Mesendoderm (in vitro differentiated cells): ENCODE measurements at regions not wholly inside any gene's neighbourhood (a gene's known extent, or its start where the extent isn't known, plus 50 kb on each side); places are given as distances from the start of the nearest gene placed in this dataset.

Experiments used
- DNase-seq: peaks from one replicate; pipeline ENCODE4 v3.0.0; 2013
- H2AK5ac ChIP-seq: 2 replicates; pipeline ENCODE4 v1.6.1; 2013; ENCODE audit warnings: low read length, inconsistent platforms
- H2BK120ac ChIP-seq: 2 replicates; pipeline ENCODE4 v1.6.1; 2013; ENCODE audit warnings: low read depth, mild to moderate bottlenecking, low read length, moderate library complexity, mixed read lengths
- H2BK15ac ChIP-seq: replicated peaks from 2 replicates; pipeline ENCODE4 v1.6.1; 2013; ENCODE audit warnings: low read depth, mild to moderate bottlenecking, moderate library complexity
- H2BK5ac ChIP-seq: 2 replicates; pipeline ENCODE4 v1.6.1; 2013; ENCODE audit warnings: low read length, inconsistent platforms
- H3K18ac ChIP-seq: 2 replicates; pipeline ENCODE4 v1.6.1; 2013; ENCODE audit warnings: mild to moderate bottlenecking, low read length, mixed read lengths
- H3K23ac ChIP-seq: one replicate; pipeline ENCODE4 v1.6.1; 2013; ENCODE audit warnings: low read length
- H3K27ac ChIP-seq: 2 replicates; pipeline ENCODE4 v1.5.1; 2013; ENCODE audit warnings: low read depth, mild to moderate bottlenecking, inconsistent platforms, low read length, moderate library complexity
- H3K27me3 ChIP-seq: 2 replicates; pipeline ENCODE4 v1.6.1; 2013; ENCODE audit warnings: low read length, control low read depth, mild to moderate bottlenecking, inconsistent platforms; ENCODE audit not compliant: insufficient read depth, poor library complexity
- H3K36me3 ChIP-seq: 2 replicates; pipeline ENCODE4 v1.6.1; 2013; ENCODE audit warnings: low read length, inconsistent platforms; ENCODE audit not compliant: control insufficient read depth, insufficient read depth
- H3K4ac ChIP-seq: one replicate; pipeline ENCODE4 v1.6.1; 2013; ENCODE audit warnings: low read depth, mild to moderate bottlenecking, low read length, moderate library complexity
- H3K4me1 ChIP-seq: 2 replicates; pipeline ENCODE4 v1.6.1; 2013; ENCODE audit warnings: low read depth, low read length, inconsistent platforms; ENCODE audit not compliant: control insufficient read depth
- H3K4me2 ChIP-seq: 2 replicates; pipeline ENCODE4 v1.6.1; 2013; ENCODE audit warnings: low read length
- H3K4me3 ChIP-seq: 2 replicates; pipeline ENCODE4 v1.5.1; 2013; ENCODE audit warnings: mild to moderate bottlenecking, low read length
- H3K56ac ChIP-seq: one replicate; pipeline ENCODE4 v1.6.1; 2013; ENCODE audit warnings: low read length
- H3K79me1 ChIP-seq: 2 replicates; pipeline ENCODE4 v1.6.1; 2013; ENCODE audit warnings: low read length, inconsistent platforms
- H3K79me2 ChIP-seq: 2 replicates; pipeline ENCODE4 v1.6.1; 2013; ENCODE audit warnings: mild to moderate bottlenecking, low read length; ENCODE audit not compliant: control insufficient read depth, insufficient read depth
- H3K9ac ChIP-seq: 2 replicates; pipeline ENCODE4 v1.6.1; 2013; ENCODE audit warnings: low read length, inconsistent platforms
- H4K5ac ChIP-seq: one replicate; pipeline ENCODE4 v1.6.1; 2013; ENCODE audit warnings: low read length
- H4K8ac ChIP-seq: one replicate; pipeline ENCODE4 v1.6.1; 2013; ENCODE audit warnings: low read depth, mild to moderate bottlenecking, control low read depth, low read length, moderate library complexity
- WGBS: extraction: QIAGEN DNeasy Blood & Tissue Kit; methylation state at CpG from one replicate; pipeline ENCODE4 v1.1.7; 2013; ENCODE audit warnings: low lambda C conversion rate, missing lambda C conversion rate; ENCODE audit not compliant: insufficient coverage; ENCODE audit errors: extremely low coverage; 5-methylcytosine and 5-hydroxymethylcytosine counted together

- Histone ChIP-seq H3K4me3 (no peak overlapping the region), H4K8ac (no peak overlapping the region), H3K27me3 (no peaks in the 10 kb centered on the region), H3K4me1 (peaks cover 2% of the 10 kb centered on the region), H3K27ac (no peak overlapping the region), H3K4ac (no peak overlapping the region), H3K79me1 (no peaks in the 10 kb centered on the region), H2BK120ac (no peak overlapping the region), H3K9ac (no peak overlapping the region), H2AK5ac (no peak overlapping the region), H3K4me2 (no peak overlapping the region), H2BK15ac (no peak overlapping the region), H2BK5ac (no peak overlapping the region), H3K36me3 (no peaks in the 10 kb centered on the region), H4K5ac (no peak overlapping the region), H3K56ac (no peak overlapping the region), H3K18ac (no peak overlapping the region), H3K79me2 (no peaks in the 10 kb centered on the region), H3K23ac (no peak overlapping the region)
- WGBS = no CpG with 5 or more reads among the region's 25 CpGs
- no peak for DNase-seq
These were observed 113.6 kb downstream of the FAM53A start for GRCh38 chr4:1570291-1571164.

DNA sequence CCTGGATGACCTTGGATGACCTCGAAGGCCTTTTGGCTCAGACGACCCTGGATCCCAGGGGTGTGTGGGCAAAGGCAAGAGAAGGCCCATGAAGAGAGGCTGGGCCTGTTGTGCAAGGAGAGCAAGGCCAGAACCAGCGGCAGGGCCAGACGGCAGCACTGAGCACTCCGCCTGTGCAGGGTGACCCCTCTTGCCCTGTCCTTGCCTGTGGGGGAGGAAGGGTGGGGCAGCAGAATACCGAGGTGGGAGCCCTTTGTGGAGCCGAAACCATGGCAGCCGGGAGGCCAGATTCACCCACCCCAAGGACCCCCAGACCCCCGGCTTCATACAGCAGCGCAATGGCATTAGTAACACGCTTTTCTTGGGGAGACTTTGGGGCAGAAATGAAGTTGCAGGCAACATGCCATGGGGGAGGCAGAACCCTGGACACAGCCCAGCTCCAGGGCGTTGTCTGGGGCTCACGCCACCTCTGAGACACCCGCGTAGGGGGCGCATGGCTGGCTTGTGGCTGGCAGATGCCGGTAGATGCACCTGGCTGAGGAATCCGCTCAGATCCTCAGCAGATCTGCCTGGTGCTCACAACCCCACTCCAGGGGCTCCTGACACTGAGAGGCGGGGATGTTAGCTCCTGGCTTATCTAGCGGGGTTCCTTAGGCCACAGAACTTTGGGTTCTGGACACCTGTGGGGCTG, 114.5 kb downstream of the FAM53A start:
- Histone ChIP-seq H3K4ac (no peak overlapping the region), H3K27ac (no peak overlapping the region), H3K79me1 (no peaks in the 10 kb centered on the region), H3K56ac (no peak overlapping the region), H3K4me3 (no peak overlapping the region), H2BK15ac (no peak overlapping the region), H3K4me2 (no peak overlapping the region), H3K27me3 (no peaks in the 10 kb centered on the region), H4K8ac (no peak overlapping the region), H3K4me1 (peaks cover 2% of the 10 kb centered on the region), H2BK5ac (no peak overlapping the region), H3K9ac (no peak overlapping the region), H4K5ac (no peak overlapping the region), H2AK5ac (no peak overlapping the region), H2BK120ac (no peak overlapping the region), H3K18ac (no peak overlapping the region), H3K23ac (no peak overlapping the region), H3K36me3 (no peaks in the 10 kb centered on the region), H3K79me2 (no peaks in the 10 kb centered on the region)
- WGBS = no CpG with 5 or more reads among the region's 20 CpGs
- no peak for DNase-seq

- Histone ChIP-seq H3K36me3 (no peaks in the 10 kb centered on the region), H3K9ac (no peak overlapping the region), H3K27me3 (no peaks in the 10 kb centered on the region), H2BK15ac (no peak overlapping the region), H3K4me2 (no peak overlapping the region), H2BK120ac (no peak overlapping the region), H3K56ac (no peak overlapping the region), H2AK5ac (no peak overlapping the region), H2BK5ac (no peak overlapping the region), H4K8ac (no peak overlapping the region), H4K5ac (no peak overlapping the region), H3K4me3 (no peak overlapping the region), H3K4ac (no peak overlapping the region), H3K79me2 (no peaks in the 10 kb centered on the region), H3K27ac (no peak overlapping the region), H3K79me1 (no peaks in the 10 kb centered on the region), H3K18ac (no peak overlapping the region), H3K23ac (no peak overlapping the region), H3K4me1 (peaks cover 2% of the 10 kb centered on the region)
- no peak for DNase-seq
- no CpG with 5 or more reads among the region's 31 CpGs for WGBS
These were observed 115.2 kb downstream of the FAM53A start for GRCh38 chr4:1568855-1569460.

GRCh38 chr4:1567808-1568581, 116.1 kb downstream of the FAM53A start:
- H2BK15ac ChIP-seq = no peak overlapping the region
- no peak overlapping the region for H3K18ac ChIP-seq
- no peak overlapping the region for H3K56ac ChIP-seq
- no peaks in the 10 kb centered on the region for H3K79me2 ChIP-seq
- peaks cover 2% of the 10 kb centered on the region for H3K4me1 ChIP-seq
- no peak overlapping the region for H2AK5ac ChIP-seq
- WGBS = no CpG with 5 or more reads among the region's 42 CpGs
- H4K5ac ChIP-seq = no peak overlapping the region
- no peak overlapping the region for H4K8ac ChIP-seq
- no peaks in the 10 kb centered on the region for H3K79me1 ChIP-seq
- H3K4me2 ChIP-seq = no peak overlapping the region
- no peak overlapping the region for H3K4me3 ChIP-seq
- no peak overlapping the region for H2BK120ac ChIP-seq
- no peak overlapping the region for H3K27ac ChIP-seq
- H3K9ac ChIP-seq = no peak overlapping the region
- H3K4ac ChIP-seq = no peak overlapping the region
- H3K23ac ChIP-seq = no peak overlapping the region
- H2BK5ac ChIP-seq = no peak overlapping the region
- no peak for DNase-seq
- H3K36me3 ChIP-seq = no peaks in the 10 kb centered on the region
- no peaks in the 10 kb centered on the region for H3K27me3 ChIP-seq

DNA sequence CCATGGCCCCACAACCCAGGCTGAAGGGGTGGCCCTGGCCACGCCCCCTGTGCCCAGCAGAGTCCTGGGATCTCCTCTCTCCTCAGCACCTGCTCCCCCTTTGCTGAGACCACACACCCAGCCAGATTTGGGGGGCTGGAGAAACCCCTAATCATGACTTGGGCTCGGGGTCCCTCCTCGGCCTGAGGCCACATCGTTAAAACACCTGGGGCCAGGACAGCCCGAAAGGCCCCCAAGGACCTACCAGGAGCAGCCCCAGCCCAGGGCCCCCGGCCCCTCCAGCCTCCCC, 116.7 kb downstream of the FAM53A start:
- no peak overlapping the region for H2BK120ac ChIP-seq
- no peak overlapping the region for H3K56ac ChIP-seq
- H3K4me2 ChIP-seq = no peak overlapping the region
- DNase-seq = no peak
- no peak overlapping the region for H3K23ac ChIP-seq
- H3K27me3 ChIP-seq = no peaks in the 10 kb centered on the region
- no peak overlapping the region for H2BK5ac ChIP-seq
- H3K4ac ChIP-seq = no peak overlapping the region
- H3K27ac ChIP-seq = no peak overlapping the region
- H3K9ac ChIP-seq = no peak overlapping the region
- H3K18ac ChIP-seq = no peak overlapping the region
- no peaks in the 10 kb centered on the region for H3K4me1 ChIP-seq
- no peaks in the 10 kb centered on the region for H3K79me1 ChIP-seq
- no peak overlapping the region for H2BK15ac ChIP-seq
- H4K8ac ChIP-seq = no peak overlapping the region
- no peaks in the 10 kb centered on the region for H3K79me2 ChIP-seq
- no peak overlapping the region for H2AK5ac ChIP-seq
- no CpG with 5 or more reads among the region's 6 CpGs for WGBS
- H3K36me3 ChIP-seq = no peaks in the 10 kb centered on the region
- no peak overlapping the region for H3K4me3 ChIP-seq
- H4K5ac ChIP-seq = no peak overlapping the region
